HG03457 (cell line): ENCODE measurements at regions not wholly inside any gene's neighbourhood (a gene's known extent, or its start where the extent isn't known, plus 50 kb on each side); places are given as distances from the start of the nearest gene placed in this dataset.

Source experiments
- ATAC-seq: cut with Tn5 transposase; IDR thresholded peaks from one replicate; pipeline ENCODE4 v1.9.1; 2021; ENCODE audit warnings: moderate number of reproducible peaks; ENCODE audit not compliant: unreplicated experiment

DNA sequence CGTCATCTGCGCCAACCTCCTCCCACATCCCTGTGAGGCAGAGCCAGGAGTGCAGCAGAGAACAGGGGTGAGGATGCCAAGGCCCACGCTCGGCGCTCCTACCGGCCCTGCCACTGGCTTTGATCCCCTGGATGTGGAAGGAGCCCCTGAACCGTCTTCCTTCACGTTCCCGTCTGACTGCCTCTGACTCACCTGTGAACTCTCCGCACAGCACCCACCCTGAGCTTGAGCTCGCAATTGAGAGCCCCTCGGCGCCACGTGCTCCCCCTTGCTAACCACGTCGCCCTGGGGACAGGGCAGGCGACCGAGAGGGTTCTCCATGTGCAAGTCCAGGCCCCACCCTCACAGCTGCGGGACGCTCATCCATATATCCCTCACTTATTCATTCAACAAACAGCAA, 645.3 kb downstream of the BRD1 start:
- no peak for ATAC-seq

DNA sequence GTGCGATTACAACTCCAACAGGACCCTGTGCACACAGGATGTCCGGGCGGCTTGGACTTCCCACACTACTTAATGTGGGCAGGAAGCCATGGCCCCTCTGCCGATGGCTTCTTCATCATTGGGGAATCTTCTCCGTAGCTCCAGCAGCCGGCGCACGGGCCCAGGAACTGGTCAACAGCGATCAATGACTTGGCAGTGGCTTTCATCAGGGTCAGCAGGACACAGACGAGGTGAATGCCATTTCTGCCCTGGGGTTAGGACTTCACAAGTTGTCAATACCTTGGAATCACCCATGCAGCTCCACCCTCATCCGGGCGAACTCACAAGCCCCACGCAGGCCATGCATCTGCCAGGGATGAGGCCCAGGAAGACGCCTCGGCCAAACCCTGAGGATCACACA, 645.7 kb downstream of the BRD1 start:
- no peak for ATAC-seq

DNA sequence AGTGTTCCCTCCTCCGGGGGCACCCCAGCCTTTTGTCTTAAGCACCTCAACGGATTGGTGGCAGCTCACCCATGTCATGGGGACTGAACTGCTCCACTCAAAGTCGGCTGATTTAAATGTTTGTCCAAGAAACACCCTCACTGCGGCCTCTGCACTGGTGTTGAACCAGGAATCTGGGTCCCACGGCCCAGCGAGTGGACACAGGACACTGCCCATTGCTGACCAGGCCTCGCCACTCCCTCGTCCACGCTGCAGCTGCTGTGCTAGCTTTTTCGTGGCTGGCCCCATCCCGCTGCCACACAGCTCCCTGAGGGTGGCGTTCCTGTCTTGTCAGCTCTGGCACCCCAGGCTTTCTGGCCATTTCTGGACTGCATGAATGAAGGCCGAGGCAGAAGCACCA, 646.2 kb downstream of the BRD1 start:
- ATAC-seq, result no peak

DNA sequence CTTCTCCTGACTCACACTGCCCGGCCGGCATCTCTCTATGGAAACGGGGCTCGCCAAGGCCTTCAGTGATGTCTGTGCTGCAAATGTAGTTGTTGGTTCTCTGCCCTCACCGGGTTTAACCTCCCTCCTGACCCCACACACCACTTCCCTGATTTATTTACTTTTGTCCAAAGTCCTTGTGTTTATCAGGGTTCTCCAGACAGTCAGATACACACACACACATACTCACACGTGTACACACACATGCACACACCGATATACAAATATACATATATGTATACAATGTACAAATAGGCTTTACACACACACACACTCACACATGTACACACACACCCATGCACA, 647.0 kb downstream of the BRD1 start:
- ATAC-seq, result no peak

DNA sequence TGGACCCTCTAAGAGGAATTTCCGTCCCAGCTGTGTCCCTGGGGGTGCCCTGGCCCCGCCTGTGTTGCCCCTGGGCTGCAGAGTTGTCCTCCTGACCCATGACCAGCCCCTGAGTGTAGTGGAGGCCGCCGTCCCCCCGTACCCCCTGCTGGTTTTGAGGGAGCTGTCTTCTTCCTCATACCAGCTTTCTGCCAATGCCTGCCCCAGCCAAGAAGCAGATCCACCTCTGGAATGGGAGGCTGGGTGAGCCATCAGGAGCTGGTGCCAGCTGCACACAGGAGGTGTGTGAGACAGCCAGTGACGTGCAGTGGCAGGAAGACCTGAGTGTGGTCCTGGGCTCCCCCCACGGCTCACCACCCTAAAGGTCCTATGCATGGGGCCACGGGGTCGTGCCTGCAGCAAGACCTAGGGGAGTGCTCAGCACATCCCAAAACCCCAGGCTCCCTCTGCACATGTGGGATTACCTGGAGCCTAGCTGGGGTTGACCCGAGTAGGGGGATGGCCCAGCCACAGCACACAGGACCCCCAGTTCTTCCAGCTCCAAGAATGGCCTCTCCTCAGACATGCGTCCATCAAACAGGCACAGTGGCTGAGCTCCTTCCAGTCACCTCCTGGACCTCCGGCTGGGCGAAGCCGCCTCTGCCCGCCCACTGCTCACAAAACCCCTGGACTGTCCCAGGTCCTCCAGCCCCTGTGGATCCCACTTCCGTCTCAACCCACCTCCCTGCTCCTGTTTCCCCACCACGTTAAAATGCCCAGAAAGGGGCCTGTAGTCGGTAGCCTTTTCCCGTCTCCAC, 647.6 kb downstream of the BRD1 start:
- no peak for ATAC-seq

DNA sequence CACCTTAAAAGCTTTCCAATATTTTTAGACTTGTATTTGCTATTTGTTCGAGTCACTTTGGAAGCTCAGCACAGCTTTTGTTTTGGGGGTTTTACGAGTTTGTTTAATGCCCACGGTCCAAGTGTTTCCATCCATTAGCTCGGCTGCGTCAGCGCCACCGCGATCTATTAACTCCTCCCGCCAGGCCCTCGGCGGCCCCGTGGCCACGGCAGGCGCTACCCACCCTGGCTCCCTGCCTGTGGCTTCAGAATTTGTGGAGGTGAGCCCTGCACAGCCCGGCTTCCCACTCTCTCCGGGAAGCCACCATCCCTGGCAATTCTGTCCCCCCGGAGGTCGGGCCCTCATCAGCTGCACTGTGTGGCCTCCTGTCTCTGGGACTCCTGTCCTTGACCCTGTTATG, 648.5 kb downstream of the BRD1 start:
- no peak for ATAC-seq

DNA sequence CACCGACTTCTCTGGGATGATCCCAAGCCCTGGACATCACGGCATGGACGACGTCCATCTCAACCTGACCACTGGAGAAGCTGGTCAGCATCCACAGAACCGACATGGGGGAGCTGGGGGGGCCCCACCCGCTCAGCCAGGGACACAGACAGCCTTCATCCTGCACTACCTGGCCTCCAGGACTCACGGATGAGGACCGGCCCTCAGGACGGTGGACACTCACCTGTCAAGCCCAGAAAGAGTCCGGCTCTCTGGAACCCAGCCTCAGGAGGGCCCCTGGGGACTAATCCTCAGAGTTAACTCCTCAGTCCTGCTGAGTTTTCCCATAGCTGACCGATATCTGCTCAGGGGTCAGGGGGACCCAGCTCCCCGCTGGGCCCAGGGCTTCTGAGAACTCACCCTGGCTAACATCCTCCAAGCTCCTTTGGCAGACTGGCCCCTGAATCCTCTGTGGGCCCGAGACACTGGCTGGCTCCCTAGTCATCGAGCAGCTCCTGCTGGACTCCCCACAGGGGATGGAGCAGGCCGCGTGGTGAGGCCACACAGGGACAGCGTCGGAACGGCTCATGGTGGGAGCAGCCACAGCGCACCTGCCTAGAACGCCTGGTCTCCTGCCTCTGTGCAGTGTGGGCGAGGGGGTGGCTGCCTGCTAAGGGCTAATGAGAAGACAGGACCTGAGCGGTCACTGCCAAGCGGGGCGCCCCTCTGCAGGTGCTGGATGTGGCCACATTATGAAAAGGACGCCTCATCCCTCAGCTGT, 649.2 kb downstream of the BRD1 start:
- ATAC-seq, result no peak

DNA sequence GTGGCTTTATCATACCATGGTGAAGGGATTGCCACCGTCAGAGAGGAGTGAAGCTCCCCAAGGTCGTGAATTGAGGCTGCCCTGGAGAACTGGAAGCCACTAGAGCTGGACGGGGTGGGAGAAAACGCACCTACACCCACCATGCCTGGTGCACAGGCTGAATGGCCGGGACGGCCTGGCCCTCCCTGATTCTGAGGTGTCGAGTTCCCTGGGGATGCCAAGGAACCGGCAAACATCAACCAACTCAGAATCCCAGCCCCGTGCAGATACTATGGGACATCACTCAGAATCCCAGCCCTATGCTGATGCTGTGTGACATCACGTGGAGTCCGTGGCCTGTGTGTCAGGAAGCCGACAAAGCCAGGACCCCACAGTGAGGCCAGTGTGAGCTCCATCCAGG, 650.0 kb downstream of the BRD1 start:
- no peak for ATAC-seq

DNA sequence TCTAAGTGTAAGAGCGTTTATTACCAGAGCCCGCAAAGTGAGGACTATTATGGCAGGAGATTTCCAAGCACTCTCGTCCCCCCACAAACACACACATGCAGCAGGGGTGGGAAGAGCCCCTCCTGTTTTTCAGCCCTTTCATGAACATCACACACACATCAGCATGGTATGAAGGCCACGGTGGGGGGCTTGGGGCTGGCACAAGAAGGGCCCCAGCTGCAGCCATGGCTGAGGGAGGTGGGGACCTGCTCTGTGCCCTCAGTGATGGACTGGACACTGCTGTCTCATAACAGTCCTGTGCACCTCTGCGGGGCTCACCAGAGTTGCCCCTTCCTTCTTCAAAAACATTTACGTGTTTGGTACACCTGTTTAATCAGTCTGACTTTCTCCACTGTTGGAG, 650.7 kb downstream of the BRD1 start:
- ATAC-seq, result no peak

DNA sequence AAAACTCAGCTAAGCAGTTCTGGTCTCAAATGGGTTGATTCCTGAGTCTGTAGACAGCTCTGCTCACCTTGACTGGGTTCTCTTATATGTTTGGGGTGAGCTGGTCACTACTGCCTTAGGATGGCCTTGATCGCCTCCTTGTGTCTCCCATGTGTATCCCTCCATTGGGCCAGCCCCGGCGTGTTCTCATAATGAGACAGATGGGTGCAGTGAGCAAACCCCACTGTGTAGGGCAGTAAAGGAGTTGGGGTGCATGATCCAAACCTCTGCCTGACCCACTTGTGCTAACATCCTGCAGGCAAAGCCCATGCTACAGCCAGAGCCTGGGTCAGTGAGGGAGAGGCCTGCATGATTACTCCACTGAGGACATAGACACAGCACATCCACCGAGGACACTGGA, 657.6 kb downstream of the BRD1 start:
- ATAC-seq, result no peak

DNA sequence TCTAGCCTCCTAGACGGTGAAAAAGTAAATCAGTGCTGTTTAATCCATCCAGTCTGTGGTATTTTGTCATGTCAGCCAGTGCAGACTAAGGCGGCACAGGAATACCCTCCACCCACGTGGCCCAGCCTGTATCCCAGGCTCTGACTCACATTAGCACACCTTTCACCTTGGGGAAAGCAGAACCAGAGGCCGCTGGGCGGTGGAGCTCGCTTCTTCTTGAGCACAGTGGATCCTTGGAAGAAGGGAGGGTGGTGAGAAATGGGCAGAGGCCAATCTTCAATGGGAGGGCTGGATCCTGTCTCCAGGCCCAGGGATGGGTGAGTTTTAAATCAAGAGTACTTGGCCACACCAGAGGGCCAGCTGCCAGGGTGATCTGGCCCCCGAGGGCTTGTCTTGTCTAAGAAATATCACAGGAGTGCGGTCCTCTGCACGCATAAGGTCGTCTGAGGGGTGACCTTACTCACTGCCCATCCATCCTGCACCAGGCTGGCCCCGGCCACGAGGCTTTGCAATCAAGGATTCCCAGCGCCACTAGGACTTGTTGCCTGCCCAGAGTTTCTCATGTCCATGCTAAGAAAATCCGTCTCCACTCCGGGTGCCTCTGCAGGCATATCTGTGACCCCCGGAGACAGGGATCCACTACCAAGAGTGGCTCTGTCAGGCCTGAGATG, 658.5 kb downstream of the BRD1 start:
- no peak for ATAC-seq

DNA sequence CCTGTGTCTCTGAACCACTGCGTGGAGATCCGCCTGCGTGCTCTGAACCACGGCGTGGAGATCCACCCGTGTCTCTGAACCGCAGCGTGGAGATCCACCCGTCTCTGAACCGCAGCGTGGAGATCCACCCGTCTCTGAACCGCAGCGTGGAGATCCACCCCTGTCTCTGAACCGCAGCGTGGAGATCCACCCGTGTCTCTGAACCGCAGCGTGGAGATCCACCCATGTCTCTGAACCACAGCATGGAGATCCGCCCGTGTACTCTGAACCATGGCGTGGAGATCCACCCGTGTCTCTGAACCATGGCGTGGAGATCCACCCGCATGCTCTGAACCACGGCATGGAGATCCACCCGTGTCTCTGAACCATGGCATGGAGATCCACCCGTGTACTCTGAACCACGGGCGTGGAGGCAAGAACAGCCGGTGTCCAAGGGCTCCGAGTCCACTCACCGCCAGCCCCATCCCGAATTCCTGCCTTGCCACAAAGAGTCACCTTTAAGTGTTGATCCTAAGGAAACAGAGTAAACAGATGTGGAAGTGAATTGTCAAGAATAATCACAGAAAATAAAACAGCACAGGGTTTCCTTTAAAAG, 659.4 kb downstream of the BRD1 start:
- ATAC-seq, result no peak

DNA sequence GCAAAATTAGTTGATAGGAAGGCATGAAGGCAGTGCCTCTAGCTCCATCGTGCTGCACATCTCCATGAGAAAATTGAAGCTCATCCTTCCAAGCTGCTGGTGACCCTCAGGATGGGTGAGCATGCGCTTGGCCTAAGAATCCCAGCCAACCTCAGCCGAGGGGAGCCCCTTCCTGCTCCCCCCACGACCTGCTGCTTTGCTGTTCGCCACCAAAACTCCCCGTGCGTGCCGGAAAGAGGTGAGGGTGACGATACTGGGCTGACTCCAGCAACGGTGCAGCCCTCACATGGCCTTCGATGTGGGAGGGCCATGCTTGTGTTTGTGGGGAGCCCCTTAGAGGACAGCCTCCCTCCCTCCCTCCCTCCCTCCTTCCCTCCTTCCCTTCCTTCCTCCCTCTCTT, 660.9 kb downstream of the BRD1 start:
- no peak for ATAC-seq

DNA sequence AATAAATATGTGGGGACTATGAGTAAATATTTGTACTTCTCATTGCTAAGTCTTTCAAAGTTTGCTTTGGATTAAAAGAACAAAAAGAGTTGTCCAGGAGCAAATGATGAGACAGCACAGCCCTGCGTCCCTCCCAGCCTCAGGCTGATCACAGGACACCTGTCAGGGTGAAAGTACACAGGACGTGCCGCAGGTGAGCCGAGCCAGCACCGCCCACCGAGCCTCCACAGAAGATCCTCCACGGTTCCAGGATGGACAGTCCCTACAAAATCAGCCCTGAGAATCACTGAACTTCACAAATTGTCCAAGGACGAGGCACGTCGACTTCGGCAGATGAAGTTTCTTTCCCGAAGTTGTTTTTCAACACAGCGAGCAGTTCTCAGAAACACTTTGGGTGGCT, 661.5 kb downstream of the BRD1 start:
- ATAC-seq, result no peak

DNA sequence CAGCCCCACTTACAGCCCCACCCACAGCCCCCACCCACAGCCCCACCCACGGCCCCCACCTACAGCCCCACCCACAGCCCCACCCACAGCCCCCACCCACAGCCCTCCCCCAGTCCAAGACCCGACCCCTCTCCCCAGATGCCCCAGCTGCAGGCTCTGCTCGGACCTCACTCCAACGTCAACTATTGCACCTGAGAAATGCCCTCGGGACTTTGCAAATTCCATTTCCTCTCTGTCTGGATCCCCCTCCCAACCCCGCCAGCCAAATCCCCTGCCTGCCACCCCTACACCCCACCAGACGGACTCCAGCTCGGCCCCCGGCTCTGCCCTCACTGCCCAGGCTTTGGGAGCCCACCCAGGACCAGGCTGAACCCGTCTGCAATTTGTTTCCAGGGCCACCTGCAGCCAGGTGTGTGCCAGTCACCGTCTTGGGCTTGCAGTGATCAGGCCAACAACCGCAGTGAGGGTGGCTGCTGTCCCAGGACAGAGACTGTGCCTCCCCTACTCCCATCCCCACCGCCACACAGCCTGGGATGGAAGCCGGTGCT, 662.8 kb downstream of the BRD1 start:
- no peak for ATAC-seq

DNA sequence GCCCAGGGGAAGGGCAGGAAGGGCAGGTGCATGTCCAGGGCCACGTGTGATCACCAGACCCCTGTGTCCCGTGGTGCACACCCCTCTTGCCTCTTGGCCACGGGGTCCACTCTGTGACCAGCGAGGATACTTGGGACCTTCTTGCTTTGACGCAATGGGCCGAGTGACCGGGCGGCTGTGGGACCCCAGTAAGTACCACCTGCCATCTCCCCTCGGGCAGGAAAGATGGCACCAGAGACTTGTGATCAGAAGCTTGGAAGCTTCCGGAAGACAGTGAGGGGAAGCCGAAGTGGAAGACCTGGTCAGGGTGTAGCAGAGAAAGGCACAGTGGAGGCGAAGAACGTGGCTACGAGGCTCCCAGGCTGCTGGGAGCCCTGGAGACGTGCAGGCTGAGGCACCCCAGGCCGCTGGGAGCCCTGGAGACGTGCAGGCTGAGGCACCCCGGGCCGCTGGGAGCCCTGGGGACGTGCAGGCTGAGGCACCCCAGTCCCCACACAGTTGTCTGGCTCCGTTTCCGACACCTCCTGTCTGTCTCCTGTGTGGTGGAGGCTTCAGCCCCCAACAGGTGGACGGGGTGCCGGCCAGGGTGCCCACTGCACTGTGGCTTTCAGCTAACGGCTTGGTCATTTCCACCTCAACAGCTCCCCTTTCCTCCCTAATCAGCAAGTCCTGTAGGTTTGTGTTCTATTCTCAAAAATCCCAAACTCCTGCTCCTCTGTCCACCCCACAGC, 663.5 kb downstream of the BRD1 start:
- ATAC-seq, result no peak

DNA sequence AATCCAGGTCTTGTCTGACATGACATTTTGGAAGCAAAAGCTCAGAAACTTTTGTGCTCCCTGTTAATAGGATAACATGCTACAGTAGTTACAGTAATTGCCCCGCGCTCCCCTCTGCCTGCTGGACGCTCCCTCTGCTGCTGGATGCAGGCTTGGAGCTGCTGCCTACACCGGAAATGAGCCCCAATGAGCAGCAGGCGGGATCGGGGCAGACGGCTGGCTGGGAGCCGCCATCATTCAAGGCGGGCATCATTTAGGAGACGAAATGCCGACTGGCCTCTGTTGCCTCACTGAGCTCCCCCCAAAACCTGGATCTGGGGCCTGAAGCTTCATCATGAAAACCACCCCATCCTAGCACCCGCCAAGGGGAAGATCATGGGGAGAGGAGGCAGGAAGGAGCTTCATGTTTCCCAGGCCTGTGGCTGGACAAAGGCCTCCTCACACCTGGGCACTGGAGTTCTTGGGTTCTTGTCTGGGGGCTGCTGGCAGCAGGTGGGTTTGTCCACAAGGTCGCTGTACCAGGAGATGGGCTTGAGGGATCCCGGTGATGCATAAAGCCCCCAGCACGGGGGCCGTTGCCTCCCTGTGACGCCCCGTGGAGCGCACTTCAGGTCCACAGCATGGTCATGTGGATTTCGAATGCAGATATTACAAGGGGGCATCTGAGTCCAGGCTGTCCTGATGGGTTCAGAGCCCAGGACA, 664.3 kb downstream of the BRD1 start:
- ATAC-seq, result no peak

DNA sequence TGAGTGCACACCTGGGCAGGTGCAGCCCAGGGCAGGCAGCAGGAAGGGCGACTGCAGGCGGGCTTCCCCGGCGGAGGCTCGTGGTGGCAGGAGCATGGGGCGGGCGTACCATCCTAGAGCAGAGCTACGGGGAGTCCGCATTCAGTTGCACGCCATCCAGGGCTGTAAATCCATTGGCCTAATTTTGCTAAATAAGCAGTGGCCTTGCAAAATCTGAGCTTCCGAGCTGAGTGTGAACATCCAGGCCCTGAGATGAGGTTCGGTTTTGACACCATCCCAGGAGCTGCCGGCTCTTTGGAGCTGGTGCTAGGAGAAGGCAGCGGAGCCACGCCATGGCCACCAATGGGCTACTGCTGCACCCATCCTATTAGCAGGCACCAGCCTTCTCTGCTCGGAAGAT, 664.8 kb downstream of the BRD1 start:
- no peak for ATAC-seq

DNA sequence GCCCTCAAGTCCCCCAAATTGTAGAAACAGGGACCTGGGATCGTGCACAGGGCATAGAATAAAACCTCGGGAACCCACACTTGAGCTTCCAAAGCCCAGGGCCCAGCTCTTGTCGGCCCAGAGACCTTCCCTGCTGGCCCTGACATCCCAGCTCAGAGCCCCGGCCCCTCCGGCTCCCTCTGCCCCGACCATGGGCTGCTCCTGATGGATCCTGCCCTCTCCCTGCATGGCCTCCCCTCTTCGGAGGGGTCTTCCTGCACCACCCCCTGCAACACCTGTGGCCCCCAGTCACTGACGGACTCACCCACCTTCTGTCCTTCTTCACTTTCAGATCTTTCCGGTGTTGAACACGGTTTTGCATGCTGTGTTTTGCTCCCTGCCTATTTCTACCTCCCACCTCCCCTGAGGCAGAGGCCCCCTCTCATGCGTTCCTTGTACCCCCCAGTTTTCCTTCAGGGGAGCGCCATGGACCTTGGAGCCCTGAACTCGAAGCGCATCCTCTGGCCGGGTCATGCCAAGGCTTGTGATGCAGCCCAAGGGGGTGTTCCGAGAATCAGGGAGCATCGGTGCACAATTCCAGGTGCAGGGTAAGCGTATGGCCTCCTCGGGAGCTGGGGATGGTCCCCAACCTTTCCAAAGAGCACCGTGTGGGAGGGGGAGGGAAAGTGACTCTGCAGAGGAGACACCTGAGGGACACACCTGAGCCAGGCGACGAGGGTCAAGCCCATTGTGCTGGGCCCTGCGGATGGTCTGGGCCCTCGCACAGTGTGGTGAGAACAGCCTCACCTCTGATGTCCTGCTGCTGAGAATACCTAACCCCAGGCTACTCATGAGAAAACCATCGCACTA, 666.4 kb downstream of the BRD1 start:
- no peak for ATAC-seq
